Tibial nerve (tissue), 4 donors: ENCODE measurements at regions not wholly inside any gene's neighbourhood (a gene's known extent, or its start where the extent isn't known, plus 50 kb on each side); places are given as distances from the start of the nearest gene placed in this dataset.

Experiments
- DNase-seq, 2 donors: peaks; one replicate each; pipeline ENCODE4 v3.0.0-alpha.2; 2019; ENCODE audit warnings: low spot score in 2 of 2
- H3K27ac ChIP-seq, 4 donors: fragments of 200-600 bp; sonication (generic) in 3 of 4; one replicate each; pipeline ENCODE4 v1.5.1; 2017 to 2019; ENCODE audit warnings: mild to moderate bottlenecking in 1 of 4
- H3K27me3 ChIP-seq, 2 donors: fragments of 200-600 bp; sonication (generic) in 1 of 2; one replicate each; pipeline versions ENCODE4 v1.5.1 to v1.6.0; 2017 to 2019
- H3K36me3 ChIP-seq, 3 donors: fragments of 200-600 bp; sonication (generic); one replicate each; pipeline ENCODE4 v1.5.1; 2018 to 2019
- H3K4me1 ChIP-seq, 4 donors: fragments of 200-600 bp; sonication (generic) in 3 of 4; one replicate each; pipeline ENCODE4 v1.5.1; 2017 to 2019
- H3K4me3 ChIP-seq, 4 donors: fragments of 200-600 bp; sonication (generic) in 3 of 4; one replicate each; pipeline ENCODE4 v1.5.1; 2017 to 2019; ENCODE audit warnings: mild to moderate bottlenecking in 1 of 4, moderate library complexity in 1 of 4
- H3K9me3 ChIP-seq, 4 donors: fragments of 200-600 bp; sonication (generic) in 3 of 4; one replicate each; pipeline ENCODE4 v1.5.1; 2017 to 2019
- EP300 ChIP-seq, 2 donors: sonication (generic); formaldehyde crosslinking; IDR thresholded peaks; one replicate each; pipeline ENCODE4 v1.6.1; 2017; ENCODE audit warnings: antibody characterized with exemption in 2 of 2, mild to moderate bottlenecking in 1 of 2
- POLR2A ChIP-seq, 2 donors: fragments of 450-650 bp; IDR thresholded peaks; one replicate each; pipeline ENCODE4 v1.6.1; 2017; ENCODE audit warnings: antibody characterized with exemption in 2 of 2, mild to moderate bottlenecking in 2 of 2, moderate library complexity in 2 of 2
- WGBS, 2 donors: methylation state at CpG; one replicate each; pipeline ENCODE4 v1.1.5; 2018; 5-methylcytosine and 5-hydroxymethylcytosine counted together
- TF ChIP-seq, protein P1 (sequence below), 5 experiments: fragments of 200-600 bp in 3 of 5; fragments of 450-650 bp in 2 of 5; sonication (generic) in 3 of 5; IDR thresholded peaks; one replicate each; pipeline ENCODE4 v1.5.1; 2016 to 2019; ENCODE audit warnings: antibody characterized with exemption in 5 of 5, mild to moderate bottlenecking in 3 of 5, moderate library complexity in 2 of 5

DNA sequence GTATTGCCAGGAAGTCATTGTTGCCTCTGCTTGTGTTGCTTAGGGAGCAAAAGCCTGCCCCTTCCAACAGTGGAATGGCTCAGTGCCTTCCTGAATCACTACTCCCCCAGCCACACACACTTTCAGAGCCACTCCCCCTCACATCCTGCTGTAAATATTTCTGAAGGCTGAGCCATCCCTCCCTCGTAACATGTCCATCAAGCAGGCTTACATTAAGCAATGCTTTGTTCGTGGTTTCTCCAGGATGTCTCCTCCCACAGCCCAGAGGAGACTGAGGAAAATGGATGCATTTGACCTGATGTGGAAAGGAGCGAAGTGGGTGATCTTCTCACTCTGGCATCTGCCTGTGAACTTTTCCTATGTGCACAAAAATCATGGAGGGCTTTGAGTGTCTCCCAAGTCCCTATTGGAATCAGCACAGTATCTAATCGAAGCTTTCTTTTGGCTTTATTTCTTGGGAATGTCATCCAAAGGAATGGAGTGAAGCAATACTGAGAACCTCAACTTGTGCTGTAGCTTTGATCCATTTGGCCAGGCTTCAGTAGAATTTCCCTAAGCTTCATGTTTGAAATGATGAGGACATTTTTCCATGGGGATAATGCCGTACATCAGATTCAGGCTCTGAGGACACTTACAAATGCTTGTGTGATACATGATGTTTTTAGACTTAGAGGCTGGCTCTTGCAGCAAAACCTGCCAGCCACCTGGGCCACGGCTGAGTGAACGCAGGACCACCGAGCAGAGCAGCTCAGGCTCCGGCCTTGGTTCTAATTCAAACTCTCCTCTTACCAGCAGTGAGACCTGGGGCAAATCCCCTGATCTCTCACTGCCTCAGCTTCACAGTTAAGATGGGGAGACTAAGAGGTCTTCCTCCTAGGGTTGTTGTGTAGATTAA lies 389.1 kb downstream of the ENC1 start:
- no peaks in the 10 kb centered on the region for H3K36me3 ChIP-seq
- TF ChIP-seq, protein P1, sequence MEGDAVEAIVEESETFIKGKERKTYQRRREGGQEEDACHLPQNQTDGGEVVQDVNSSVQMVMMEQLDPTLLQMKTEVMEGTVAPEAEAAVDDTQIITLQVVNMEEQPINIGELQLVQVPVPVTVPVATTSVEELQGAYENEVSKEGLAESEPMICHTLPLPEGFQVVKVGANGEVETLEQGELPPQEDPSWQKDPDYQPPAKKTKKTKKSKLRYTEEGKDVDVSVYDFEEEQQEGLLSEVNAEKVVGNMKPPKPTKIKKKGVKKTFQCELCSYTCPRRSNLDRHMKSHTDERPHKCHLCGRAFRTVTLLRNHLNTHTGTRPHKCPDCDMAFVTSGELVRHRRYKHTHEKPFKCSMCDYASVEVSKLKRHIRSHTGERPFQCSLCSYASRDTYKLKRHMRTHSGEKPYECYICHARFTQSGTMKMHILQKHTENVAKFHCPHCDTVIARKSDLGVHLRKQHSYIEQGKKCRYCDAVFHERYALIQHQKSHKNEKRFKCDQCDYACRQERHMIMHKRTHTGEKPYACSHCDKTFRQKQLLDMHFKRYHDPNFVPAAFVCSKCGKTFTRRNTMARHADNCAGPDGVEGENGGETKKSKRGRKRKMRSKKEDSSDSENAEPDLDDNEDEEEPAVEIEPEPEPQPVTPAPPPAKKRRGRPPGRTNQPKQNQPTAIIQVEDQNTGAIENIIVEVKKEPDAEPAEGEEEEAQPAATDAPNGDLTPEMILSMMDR (IDR thresholded peaks at IDR 0.05), result no peak
- TF ChIP-seq EP300 (IDR thresholded peaks at IDR 0.05) (peak in 1 of 2 donors; percentile 76), POLR2A (IDR thresholded peaks at IDR 0.05) (no peak)
- 66 to 73% methylated on average over 9 of the region's 9 CpGs for WGBS, 2 donors
- peaks cover 0 to 10% (median 0%) of the 10 kb centered on the region in 4 donors for H3K4me1 ChIP-seq
- H3K27ac ChIP-seq, result peak overlapping the region in 1 of 4 donors; percentile 68
- peak in 1 of 2 donors; percentile 30 for DNase-seq
- H3K27me3 ChIP-seq, result no peaks in the 10 kb centered on the region
- no peaks in the 10 kb centered on the region for H3K9me3 ChIP-seq
- no peak overlapping the region for H3K4me3 ChIP-seq

DNA sequence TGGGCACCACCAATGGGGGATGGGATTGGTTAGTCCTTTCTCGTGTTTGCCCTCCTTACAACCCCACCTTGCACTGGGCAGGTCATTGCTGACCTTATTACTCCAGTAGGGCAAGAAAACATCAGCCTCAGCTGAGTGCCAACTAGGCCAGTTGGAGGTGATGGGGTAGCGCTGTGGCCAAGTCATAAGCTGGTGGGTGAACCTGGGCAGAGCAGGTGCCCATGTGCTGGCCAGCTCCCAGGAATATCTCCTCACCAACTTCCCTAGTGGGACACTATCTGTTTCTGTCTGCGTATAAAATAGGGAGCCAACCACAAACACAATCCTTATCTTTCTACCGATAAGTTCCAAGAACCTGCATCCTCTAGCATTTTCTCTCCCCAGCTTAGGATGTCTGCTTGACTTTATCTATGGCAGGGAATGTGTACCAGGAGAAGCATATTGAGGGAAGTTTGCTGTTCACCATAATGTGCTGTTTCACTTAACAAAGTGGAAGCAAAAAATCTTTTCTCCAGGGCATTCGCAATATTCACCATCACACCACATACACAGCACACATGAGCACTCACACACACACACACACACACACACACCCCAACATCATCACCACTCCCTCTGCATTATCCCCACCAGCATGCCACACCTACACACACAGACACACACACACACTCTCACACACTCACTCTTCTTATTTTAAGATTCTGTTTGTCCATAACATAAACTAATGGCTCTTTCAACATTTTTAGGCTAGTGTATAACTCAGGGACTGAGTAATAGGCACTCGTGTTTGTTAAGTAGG lies 390.0 kb downstream of the ENC1 start:
- Histone ChIP-seq H3K27me3 (no peaks in the 10 kb centered on the region), H3K36me3 (no peaks in the 10 kb centered on the region), H3K4me3 (no peak overlapping the region), H3K9me3 (no peaks in the 10 kb centered on the region), H3K4me1 (peaks cover 0 to 9% (median 0%) of the 10 kb centered on the region in 4 donors), H3K27ac (peak overlapping the region in 1 of 4 donors; percentile 30)
- no peak for TF ChIP-seq EP300 (IDR thresholded peaks at IDR 0.05)
- no peak for DNase-seq
- 76 to 78% methylated on average over 6 of the region's 6 CpGs for WGBS, 2 donors

DNA sequence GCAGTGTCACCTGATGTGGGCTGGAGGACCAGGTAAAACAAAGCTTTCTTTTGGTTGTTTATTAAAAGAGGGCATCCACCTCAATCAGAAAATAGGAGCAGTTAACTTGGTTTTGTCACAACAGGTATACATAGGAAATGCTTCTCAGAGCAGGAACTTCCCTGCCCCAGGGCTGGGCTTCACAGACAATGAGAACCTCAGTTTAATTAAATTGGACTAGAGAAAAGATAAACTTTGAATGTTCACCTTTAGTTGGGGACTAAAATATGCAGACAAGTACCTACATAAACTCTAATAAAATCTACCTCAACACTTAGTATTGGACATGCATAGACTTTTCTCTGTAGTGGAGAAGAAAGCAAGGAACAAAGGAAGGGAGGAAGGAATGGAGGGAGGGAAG lies 392.0 kb downstream of the ENC1 start:
- H3K27me3 ChIP-seq, result no peaks in the 10 kb centered on the region
- H3K4me3 ChIP-seq, result no peak overlapping the region
- H3K27ac ChIP-seq, result no peak overlapping the region
- DNase-seq, result no peak
- H3K36me3 ChIP-seq, result no peaks in the 10 kb centered on the region
- H3K4me1 ChIP-seq, result peaks cover 0 to 9% (median 0%) of the 10 kb centered on the region in 4 donors
- TF ChIP-seq POLR2A (IDR thresholded peaks at IDR 0.05), result no peak
- TF ChIP-seq EP300 (IDR thresholded peaks at IDR 0.05), result no peak
- TF ChIP-seq, protein P1 (IDR thresholded peaks at IDR 0.05), result no peak
- H3K9me3 ChIP-seq, result no peaks in the 10 kb centered on the region

DNA sequence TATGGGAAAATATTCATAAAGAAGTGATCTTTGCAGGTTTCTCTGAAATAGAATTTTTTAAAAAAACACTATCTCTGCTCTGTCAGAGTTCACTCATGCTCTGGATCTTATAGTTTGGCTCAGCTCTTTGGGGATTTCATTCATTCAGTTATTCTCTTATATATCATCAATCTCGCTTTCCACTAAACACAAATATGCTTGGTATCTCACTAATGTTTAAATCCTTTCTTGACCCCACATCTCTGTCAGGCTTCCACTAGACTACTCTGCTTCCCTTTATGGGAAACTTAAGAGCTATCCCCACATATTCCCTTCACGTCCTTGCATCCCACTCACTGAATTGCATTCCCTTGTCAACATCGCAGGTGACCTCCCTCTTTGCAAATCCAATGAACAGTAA lies 396.1 kb downstream of the ENC1 start:
- Histone ChIP-seq H3K4me3 (no peak overlapping the region), H3K36me3 (no peaks in the 10 kb centered on the region), H3K9me3 (no peaks in the 10 kb centered on the region), H3K27me3 (no peaks in the 10 kb centered on the region), H3K27ac (no peak overlapping the region), H3K4me1 (no peaks in the 10 kb centered on the region)
- TF ChIP-seq POLR2A (IDR thresholded peaks at IDR 0.05) (no peak), EP300 (IDR thresholded peaks at IDR 0.05) (no peak)
- TF ChIP-seq, protein P1 (IDR thresholded peaks at IDR 0.05), result no peak
- no peak for DNase-seq
- WGBS, 2 donors, result 84 to 86% methylated on average over 3 of the region's 3 CpGs

DNA sequence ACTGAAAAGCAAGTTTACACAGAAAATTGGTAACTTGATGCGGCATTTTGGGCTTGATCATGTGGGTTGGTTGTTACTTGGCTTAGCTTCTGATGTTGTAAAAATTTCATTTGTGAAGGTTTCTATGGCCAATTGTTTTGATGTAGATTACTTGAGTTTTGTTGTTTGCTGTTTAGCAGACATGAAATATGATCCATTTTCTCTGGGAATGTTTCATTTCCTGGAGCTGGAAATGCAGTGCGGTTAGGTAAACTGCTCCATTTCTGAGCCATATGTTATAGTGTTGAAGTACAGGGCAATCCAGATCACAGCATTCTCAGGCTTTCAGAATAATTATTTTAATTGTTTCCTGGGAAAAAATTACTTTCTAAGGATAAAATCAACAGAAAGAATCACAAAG lies 396.9 kb downstream of the ENC1 start:
- Histone ChIP-seq H3K9me3 (no peaks in the 10 kb centered on the region), H3K27me3 (no peaks in the 10 kb centered on the region), H3K4me3 (no peak overlapping the region), H3K27ac (no peak overlapping the region), H3K4me1 (no peaks in the 10 kb centered on the region), H3K36me3 (no peaks in the 10 kb centered on the region)
- DNase-seq, result no peak
- 46 to 60% methylated on average over 2 of the region's 2 CpGs for WGBS, 2 donors
- TF ChIP-seq EP300 (IDR thresholded peaks at IDR 0.05), result no peak
- TF ChIP-seq, protein P1 (IDR thresholded peaks at IDR 0.05), result no peak
- no peak for TF ChIP-seq POLR2A (IDR thresholded peaks at IDR 0.05)
